DOHH2 (cell line): ENCODE measurements at regions not wholly inside any gene's neighbourhood (a gene's known extent, or its start where the extent isn't known, plus 50 kb on each side); places are given as distances from the start of the nearest gene placed in this dataset.

ENCODE experiments used
- H3F3A ChIP-seq: fragments of 200-600 bp; sonication (generic), shearing (Covaris generic); 2 replicates; pipeline ENCODE4 v1.6.0; 2016; ENCODE audit warnings: antibody characterized with exemption, mild to moderate bottlenecking; ENCODE audit not compliant: control insufficient read depth, insufficient read depth
- H3K27ac ChIP-seq: fragments of 200-600 bp; sonication (generic); 2 replicates; pipeline ENCODE4 v1.5.1; 2014; ENCODE audit warnings: low read depth, mild to moderate bottlenecking, low read length, moderate library complexity
- H3K27me3 ChIP-seq: fragments of 200-600 bp; sonication (generic); 2 replicates; pipeline ENCODE4 v1.6.1; 2014; ENCODE audit warnings: mild to moderate bottlenecking, low read length, mixed read lengths; ENCODE audit not compliant: control insufficient read depth
- H3K36me3 ChIP-seq: fragments of 200-600 bp; sonication (generic); 2 replicates; pipeline ENCODE4 v1.6.1; 2014; ENCODE audit warnings: mild to moderate bottlenecking, low read length, moderate library complexity, mixed read lengths; ENCODE audit not compliant: control insufficient read depth
- H3K4me1 ChIP-seq: fragments of 200-600 bp; sonication (generic); 2 replicates; pipeline ENCODE4 v1.6.1; 2014; ENCODE audit warnings: mild to moderate bottlenecking, low read length, mixed read lengths; ENCODE audit not compliant: control insufficient read depth
- H3K4me2 ChIP-seq: fragments of 200-600 bp; sonication (generic); 2 replicates; pipeline ENCODE4 v1.6.0; 2014; ENCODE audit warnings: mild to moderate bottlenecking, low read length, moderate library complexity
- H3K4me3 ChIP-seq: fragments of 200-600 bp; sonication (generic); 2 replicates; pipeline ENCODE4 v1.5.1; 2014; ENCODE audit warnings: mild to moderate bottlenecking, low read length, mixed read lengths
- H3K79me2 ChIP-seq: fragments of 200-600 bp; sonication (generic); 2 replicates; pipeline ENCODE4 v1.6.1; 2014; ENCODE audit warnings: mild to moderate bottlenecking, low read length, mixed read lengths; ENCODE audit not compliant: control insufficient read depth
- H3K9me2 ChIP-seq: fragments of 200-600 bp; sonication (generic); replicated peaks from 2 replicates; pipeline ENCODE4 v1.6.1; 2014; ENCODE audit warnings: mild to moderate bottlenecking, low read length, mixed read lengths; ENCODE audit not compliant: control insufficient read depth
- H3K9me3 ChIP-seq: fragments of 200-600 bp; sonication (generic); 2 replicates; pipeline ENCODE4 v1.6.1; 2014; ENCODE audit warnings: antibody characterized with exemption, low read length, mixed read lengths; ENCODE audit not compliant: control insufficient read depth, insufficient read depth
- H4K20me1 ChIP-seq: fragments of 200-600 bp; sonication (generic); 2 replicates; pipeline ENCODE4 v1.6.0; 2014; ENCODE audit warnings: low read depth, mild to moderate bottlenecking, antibody characterized with exemption, low read length, moderate library complexity; ENCODE audit not compliant: control insufficient read depth, insufficient read depth
- CTCF ChIP-seq: fragments of 200-600 bp; sonication (generic); IDR thresholded peaks from one replicate; pipeline ENCODE4 v1.5.1; 2014; ENCODE audit warnings: antibody characterized with exemption, mild to moderate bottlenecking, low read depth, low read length; ENCODE audit not compliant: poor library complexity, severe bottlenecking
- EZH2phosphoT487 ChIP-seq: fragments of 200-600 bp; sonication (generic); IDR thresholded peaks from 2 replicates; pipeline ENCODE4 v1.6.1; 2017; ENCODE audit warnings: borderline replicate concordance, mild to moderate bottlenecking, antibody characterized with exemption, low read length, moderate library complexity, mixed read lengths

- Histone ChIP-seq H3F3A (no peaks in the 10 kb centered on the region), H3K79me2 (no peaks in the 10 kb centered on the region), H3K4me2 (no peak overlapping the region), H3K9me2 (no peaks in the 10 kb centered on the region), H4K20me1 (no peaks in the 10 kb centered on the region), H3K27ac (no peak overlapping the region), H3K4me3 (no peak overlapping the region), H3K36me3 (no peaks in the 10 kb centered on the region), H3K27me3 (no peaks in the 10 kb centered on the region), H3K9me3 (no peaks in the 10 kb centered on the region), H3K4me1 (no peaks in the 10 kb centered on the region)
- no peak for TF ChIP-seq CTCF
- no peak for TF ChIP-seq EZH2phosphoT487
Measured at GRCh38 chr21:18759751-18760161, 356.2 kb upstream of the TMPRSS15 start.

GRCh38 chr21:18760247-18760646, 356.7 kb upstream of the TMPRSS15 start:
- no peaks in the 10 kb centered on the region for H3K9me3 ChIP-seq
- H4K20me1 ChIP-seq = no peaks in the 10 kb centered on the region
- TF ChIP-seq EZH2phosphoT487 = no peak
- no peak for TF ChIP-seq CTCF
- no peaks in the 10 kb centered on the region for H3K9me2 ChIP-seq
- no peak overlapping the region for H3K4me2 ChIP-seq
- no peak overlapping the region for H3K4me3 ChIP-seq
- H3K27ac ChIP-seq = no peak overlapping the region
- H3K4me1 ChIP-seq = no peaks in the 10 kb centered on the region
- no peaks in the 10 kb centered on the region for H3F3A ChIP-seq
- H3K27me3 ChIP-seq = no peaks in the 10 kb centered on the region
- no peaks in the 10 kb centered on the region for H3K79me2 ChIP-seq
- no peaks in the 10 kb centered on the region for H3K36me3 ChIP-seq

- no peaks in the 10 kb centered on the region for H4K20me1 ChIP-seq
- no peaks in the 10 kb centered on the region for H3K9me2 ChIP-seq
- TF ChIP-seq CTCF (no peak), EZH2phosphoT487 (no peak)
- H3K4me2 ChIP-seq = no peak overlapping the region
- H3K79me2 ChIP-seq = no peaks in the 10 kb centered on the region
- no peak overlapping the region for H3K4me3 ChIP-seq
- H3K27ac ChIP-seq = no peak overlapping the region
- no peaks in the 10 kb centered on the region for H3K4me1 ChIP-seq
- no peaks in the 10 kb centered on the region for H3K36me3 ChIP-seq
- no peaks in the 10 kb centered on the region for H3K27me3 ChIP-seq
- no peaks in the 10 kb centered on the region for H3K9me3 ChIP-seq
- no peaks in the 10 kb centered on the region for H3F3A ChIP-seq
Measured at GRCh38 chr21:18764720-18765119, 361.1 kb upstream of the TMPRSS15 start.

- TF ChIP-seq CTCF (no peak), EZH2phosphoT487 (no peak)
- H3K4me3 ChIP-seq = no peak overlapping the region
- H3K27ac ChIP-seq = no peak overlapping the region
- no peaks in the 10 kb centered on the region for H3K36me3 ChIP-seq
- no peaks in the 10 kb centered on the region for H3K79me2 ChIP-seq
- no peaks in the 10 kb centered on the region for H3K27me3 ChIP-seq
- no peaks in the 10 kb centered on the region for H3F3A ChIP-seq
- peaks cover 2% of the 10 kb centered on the region; the same call in 1 of the 2 replicates for H3K9me3 ChIP-seq
- H3K9me2 ChIP-seq = no peaks in the 10 kb centered on the region
- no peak overlapping the region for H3K4me2 ChIP-seq
- no peaks in the 10 kb centered on the region for H4K20me1 ChIP-seq
- H3K4me1 ChIP-seq = no peaks in the 10 kb centered on the region
Measured at GRCh38 chr21:18769599-18769998, 366.0 kb upstream of the TMPRSS15 start.
